ENCODE measurements at regions not wholly inside any gene's neighbourhood (a gene's known extent, or its start where the extent isn't known, plus 50 kb on each side); places are given as distances from the start of the nearest gene placed in this dataset.
"Not testable (repeated sequence)": the region's sequence is repeated elsewhere in the genome, so short reads cannot be mapped to it uniquely, and the experiment has no call there.

GRCh38 chr1:16794609-16795008, 54.3 kb downstream of the RNU1-4 start:
- H3K27me3 ChIP-seq; DNase-seq; H3K27ac ChIP-seq; H3K4me3 ChIP-seq; H3K4me1 ChIP-seq; H3K9me3 ChIP-seq (replicated peaks); H3K36me3 ChIP-seq: not testable (repeated sequence)

GRCh38 chr1:16795119-16795518, 54.8 kb downstream of the RNU1-4 start:
- not testable (repeated sequence) for H3K9me3 ChIP-seq (replicated peaks); H3K4me1 ChIP-seq; H3K27me3 ChIP-seq; H3K27ac ChIP-seq; H3K4me3 ChIP-seq; H3K36me3 ChIP-seq; DNase-seq

GRCh38 chr1:16796179-16796578, 55.9 kb downstream of the RNU1-4 start:
- H3K36me3 ChIP-seq; H3K27ac ChIP-seq; H3K4me3 ChIP-seq; H3K4me1 ChIP-seq; H3K9me3 ChIP-seq (replicated peaks); H3K27me3 ChIP-seq: not testable (repeated sequence)
- peak in 1 of 2 experiments; percentile 58 for DNase-seq

- H3K4me3 ChIP-seq; H3K36me3 ChIP-seq; H3K4me1 ChIP-seq; H3K9me3 ChIP-seq (replicated peaks); H3K27me3 ChIP-seq: not testable (repeated sequence)
- DNase-seq: peak; percentile 61 to 80
- peak overlapping the region; percentile 73 for H3K27ac ChIP-seq
Observed at GRCh38 chr1:16796625-16797046, 56.3 kb downstream of the RNU1-4 start.

- H3K27ac ChIP-seq; H3K36me3 ChIP-seq; H3K4me1 ChIP-seq; H3K27me3 ChIP-seq; H3K4me3 ChIP-seq; H3K9me3 ChIP-seq (replicated peaks): not testable (repeated sequence)
- peak; percentile 78 for DNase-seq
Observed at GRCh38 chr1:16797065-16797464, 56.7 kb downstream of the RNU1-4 start.

GRCh38 chr1:16798050-16798449, 57.7 kb downstream of the RNU1-4 start:
- DNase-seq: peak; percentile 66 to 72
- not testable (repeated sequence) for H3K4me3 ChIP-seq; H3K36me3 ChIP-seq; H3K27ac ChIP-seq; H3K9me3 ChIP-seq (replicated peaks); H3K27me3 ChIP-seq; H3K4me1 ChIP-seq
